Choroid plexus epithelial cell (primary cell): ENCODE measurements at regions not wholly inside any gene's neighbourhood (a gene's known extent, or its start where the extent isn't known, plus 50 kb on each side); places are given as distances from the start of the nearest gene placed in this dataset.

Source experiments
- DNase-seq: peaks from one replicate; pipeline ENCODE4 v3.0.0-alpha.2; 2010; ENCODE audit warnings: low read depth
- H3K4me3 ChIP-seq: 2 replicates; pipeline ENCODE4 v1.5.1; 2011; ENCODE audit warnings: low read depth, mild to moderate bottlenecking, control low read depth, low read length, moderate library complexity
- CTCF ChIP-seq: conservative IDR thresholded peaks from 2 replicates; pipeline ENCODE4 v1.5.1; 2011; ENCODE audit warnings: low read depth, mild to moderate bottlenecking, control low read depth, inconsistent platforms, low read length, moderate library complexity

GRCh38 chr6:165060720-165061119 lies 248.7 kb downstream of the C6orf118 start:
- H3K4me3 ChIP-seq, result no peak overlapping the region
- no peak for TF ChIP-seq CTCF
- no peak for DNase-seq

- no peak for TF ChIP-seq CTCF
- DNase-seq, result peak; percentile 0
- H3K4me3 ChIP-seq, result no peak overlapping the region
Measured at GRCh38 chr6:165059032-165059431, 250.4 kb downstream of the C6orf118 start.

- no peak for TF ChIP-seq CTCF
- DNase-seq, result no peak
- no peak overlapping the region for H3K4me3 ChIP-seq
Measured at GRCh38 chr6:165056292-165056691, 253.1 kb downstream of the C6orf118 start.

GRCh38 chr6:165055231-165055630 lies 254.2 kb downstream of the C6orf118 start:
- H3K4me3 ChIP-seq, result no peak overlapping the region
- no peak for DNase-seq
- no peak for TF ChIP-seq CTCF

- no peak for TF ChIP-seq CTCF
- DNase-seq, result no peak
- H3K4me3 ChIP-seq, result no peak overlapping the region
Measured at GRCh38 chr6:165052561-165053480, 256.6 kb downstream of the C6orf118 start.

- no peak overlapping the region for H3K4me3 ChIP-seq
- TF ChIP-seq CTCF, result peak; percentile 29
- DNase-seq, result peak; percentile 2
Measured at GRCh38 chr6:165049362-165049761, 260.0 kb downstream of the C6orf118 start.

GRCh38 chr6:165047952-165048351 lies 261.5 kb downstream of the C6orf118 start:
- H3K4me3 ChIP-seq, result no peak overlapping the region
- TF ChIP-seq CTCF, result no peak
- no peak for DNase-seq
